ENCODE measurements at regions not wholly inside any gene's neighbourhood (a gene's known extent, or its start where the extent isn't known, plus 50 kb on each side); places are given as distances from the start of the nearest gene placed in this dataset.
"Not testable (repeated sequence)": the region's sequence is repeated elsewhere in the genome, so short reads cannot be mapped to it uniquely, and the experiment has no call there.

GRCh38 chr6:103723438-103724322 is 1136.0 kb downstream of the HACE1 start:
- no peak for DNase-seq

- no peak for DNase-seq
Measured at GRCh38 chr6:103722683-103723082, 1137.0 kb downstream of the HACE1 start.

GRCh38 chr6:103721923-103722322 is 1137.8 kb downstream of the HACE1 start:
- DNase-seq, result no peak

- no peak for DNase-seq
Measured at GRCh38 chr6:103720393-103720792, 1139.3 kb downstream of the HACE1 start.

GRCh38 chr6:103719545-103719944 is 1140.2 kb downstream of the HACE1 start:
- DNase-seq, result no peak

- no peak for DNase-seq
Measured at GRCh38 chr6:103715269-103715668, 1144.5 kb downstream of the HACE1 start.

GRCh38 chr6:103709236-103709635 is 1150.5 kb downstream of the HACE1 start:
- DNase-seq, result not testable (repeated sequence)

- no peak for DNase-seq
Measured at GRCh38 chr6:103707596-103708325, 1152.0 kb downstream of the HACE1 start.

- no peak for DNase-seq
Measured at GRCh38 chr6:103699769-103700168, 1160.0 kb downstream of the HACE1 start.

- no peak for DNase-seq
Measured at GRCh38 chr6:103687430-103687829, 1172.3 kb downstream of the HACE1 start.

GRCh38 chr6:103680116-103680515 is 1179.6 kb downstream of the HACE1 start:
- no peak for DNase-seq

GRCh38 chr6:103677290-103677689 is 1182.4 kb downstream of the HACE1 start:
- DNase-seq, result no peak

- peak; percentile 0 for DNase-seq
Measured at GRCh38 chr6:103675807-103676406, 1183.8 kb downstream of the HACE1 start.

GRCh38 chr6:103674790-103675189 is 1184.9 kb downstream of the HACE1 start:
- no peak for DNase-seq

- DNase-seq, result peak; percentile 1
Measured at GRCh38 chr6:103672169-103672568, 1187.5 kb downstream of the HACE1 start.

- DNase-seq, result no peak
Measured at GRCh38 chr6:103629613-103630012, 1230.1 kb downstream of the HACE1 start.

- DNase-seq, result no peak
Measured at GRCh38 chr6:103617642-103618041, 1242.1 kb downstream of the HACE1 start.

GRCh38 chr6:103587722-103588121 is 1272.0 kb downstream of the HACE1 start:
- no peak for DNase-seq

- no peak for DNase-seq
Measured at GRCh38 chr6:103578115-103578514, 1281.6 kb downstream of the HACE1 start.

GRCh38 chr6:103570431-103570830 is 1289.3 kb downstream of the HACE1 start:
- DNase-seq, result no peak

- no peak for DNase-seq
Measured at GRCh38 chr6:103554911-103555310, 1304.8 kb downstream of the HACE1 start.

- no peak for DNase-seq
Measured at GRCh38 chr6:103538381-103538780, 1321.3 kb downstream of the HACE1 start.

GRCh38 chr6:103534814-103535213 is 1324.9 kb downstream of the HACE1 start:
- DNase-seq, result no peak

Measured in fibroblast of skin of scalp (primary cell).